Thyroid gland (tissue), 4 donors: ENCODE measurements at regions not wholly inside any gene's neighbourhood (a gene's known extent, or its start where the extent isn't known, plus 50 kb on each side); places are given as distances from the start of the nearest gene placed in this dataset.

Experiments
- POLR2A ChIP-seq, 2 donors: fragments of 450-650 bp; IDR thresholded peaks; one replicate each; pipeline ENCODE4 v1.6.1; 2017; ENCODE audit warnings: antibody characterized with exemption in 2 of 2, mild to moderate bottlenecking in 2 of 2, moderate library complexity in 1 of 2
- TF ChIP-seq, protein P1 (sequence below), 6 experiments: fragments of 200-600 bp in 3 of 6; fragments of 450-650 bp in 3 of 6; sonication (generic) in 3 of 6; IDR thresholded peaks; one replicate each; pipeline ENCODE4 v1.5.1; 2016 to 2019; ENCODE audit warnings: antibody characterized with exemption in 6 of 6, mild to moderate bottlenecking in 2 of 6, inconsistent platforms in 1 of 6, moderate library complexity in 1 of 6

DNA sequence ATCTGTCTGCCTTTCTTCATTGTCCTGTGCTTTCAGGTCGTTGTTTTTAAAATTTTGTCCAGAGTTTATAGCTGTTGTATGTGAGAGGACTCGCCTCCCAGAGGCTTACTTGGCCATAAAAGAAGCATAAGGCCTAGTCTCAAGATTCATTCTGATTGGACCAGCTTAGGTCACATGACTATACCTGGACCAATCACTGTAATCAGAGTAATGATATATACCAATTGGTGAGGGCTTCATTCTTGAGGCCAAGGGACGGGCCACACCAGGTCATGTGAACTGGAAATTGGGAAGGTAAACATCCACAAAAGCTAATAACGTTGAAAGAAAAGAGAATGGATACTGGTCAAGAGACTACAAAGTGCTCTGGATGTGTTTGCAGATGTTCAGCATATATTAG lies 141.4 kb upstream of the SULF2 start:
- TF ChIP-seq, protein P1, sequence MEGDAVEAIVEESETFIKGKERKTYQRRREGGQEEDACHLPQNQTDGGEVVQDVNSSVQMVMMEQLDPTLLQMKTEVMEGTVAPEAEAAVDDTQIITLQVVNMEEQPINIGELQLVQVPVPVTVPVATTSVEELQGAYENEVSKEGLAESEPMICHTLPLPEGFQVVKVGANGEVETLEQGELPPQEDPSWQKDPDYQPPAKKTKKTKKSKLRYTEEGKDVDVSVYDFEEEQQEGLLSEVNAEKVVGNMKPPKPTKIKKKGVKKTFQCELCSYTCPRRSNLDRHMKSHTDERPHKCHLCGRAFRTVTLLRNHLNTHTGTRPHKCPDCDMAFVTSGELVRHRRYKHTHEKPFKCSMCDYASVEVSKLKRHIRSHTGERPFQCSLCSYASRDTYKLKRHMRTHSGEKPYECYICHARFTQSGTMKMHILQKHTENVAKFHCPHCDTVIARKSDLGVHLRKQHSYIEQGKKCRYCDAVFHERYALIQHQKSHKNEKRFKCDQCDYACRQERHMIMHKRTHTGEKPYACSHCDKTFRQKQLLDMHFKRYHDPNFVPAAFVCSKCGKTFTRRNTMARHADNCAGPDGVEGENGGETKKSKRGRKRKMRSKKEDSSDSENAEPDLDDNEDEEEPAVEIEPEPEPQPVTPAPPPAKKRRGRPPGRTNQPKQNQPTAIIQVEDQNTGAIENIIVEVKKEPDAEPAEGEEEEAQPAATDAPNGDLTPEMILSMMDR (IDR thresholded peaks at IDR 0.05), result no peak
- no peak for TF ChIP-seq POLR2A (IDR thresholded peaks at IDR 0.05)
